GM21526 (cell line): ENCODE measurements at regions not wholly inside any gene's neighbourhood (a gene's known extent, or its start where the extent isn't known, plus 50 kb on each side); places are given as distances from the start of the nearest gene placed in this dataset.
"Not testable (repeated sequence)": the region's sequence is repeated elsewhere in the genome, so short reads cannot be mapped to it uniquely, and the experiment has no call there.

Source experiments
- ATAC-seq: cut with Tn5 transposase; IDR thresholded peaks from one replicate; pipeline ENCODE4 v1.9.1; 2021; ENCODE audit warnings: moderate library complexity; ENCODE audit not compliant: unreplicated experiment, low FRiP score

DNA sequence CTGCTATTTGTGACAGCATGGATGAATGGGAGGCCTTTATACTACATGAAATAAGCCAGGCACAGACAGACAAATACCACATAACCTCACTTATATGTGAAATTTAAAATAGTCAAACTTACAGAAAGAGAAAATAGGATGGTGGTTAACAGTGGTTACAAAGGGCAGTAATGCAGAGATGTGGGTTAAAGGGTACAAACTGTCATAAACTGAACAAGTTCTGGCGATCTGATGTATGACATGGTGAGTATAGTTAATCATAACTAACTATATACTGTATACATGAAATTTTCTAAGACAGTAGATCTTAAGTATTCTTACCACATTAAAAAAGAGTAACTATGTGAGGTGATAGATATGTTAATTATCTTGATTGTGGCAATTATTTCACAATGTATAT is 558.1 kb upstream of the ZNF804A start:
- ATAC-seq, result no peak

DNA sequence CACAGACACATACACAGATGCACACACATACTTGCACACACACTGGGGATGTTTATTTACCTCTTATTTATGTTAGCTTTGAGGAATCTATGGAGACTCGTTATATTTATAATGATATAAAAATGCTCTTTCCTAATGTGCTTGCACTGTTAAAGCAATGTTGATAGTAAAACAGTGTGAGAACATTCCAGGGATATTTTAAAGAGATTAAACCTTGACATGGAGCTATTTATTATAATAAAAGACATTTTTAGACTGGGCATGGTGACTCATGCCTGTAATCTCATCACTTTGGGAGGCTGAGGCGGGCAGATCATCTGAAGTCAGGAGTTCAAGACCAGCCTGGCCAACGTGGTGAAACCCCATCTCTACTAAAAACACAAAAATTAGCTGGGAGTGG is 557.3 kb upstream of the ZNF804A start:
- ATAC-seq, result no peak

DNA sequence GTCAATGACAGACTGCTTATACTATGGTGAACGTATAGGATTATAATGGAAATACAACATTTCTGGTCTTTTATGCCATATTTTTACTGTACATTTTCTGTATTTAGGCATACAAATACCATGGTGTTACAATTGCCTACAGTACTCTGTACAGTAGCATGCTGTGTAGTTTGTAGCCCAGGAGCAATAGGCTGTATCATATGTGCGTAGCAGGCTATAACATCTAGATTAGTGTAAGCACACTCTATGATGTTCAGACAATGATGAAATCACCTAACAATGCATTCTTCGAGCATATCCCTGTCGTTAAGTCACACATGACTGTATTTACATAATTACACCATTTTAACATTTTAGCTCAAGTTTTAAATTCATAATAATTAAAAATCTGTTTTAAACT is 556.6 kb upstream of the ZNF804A start:
- ATAC-seq, result no peak

DNA sequence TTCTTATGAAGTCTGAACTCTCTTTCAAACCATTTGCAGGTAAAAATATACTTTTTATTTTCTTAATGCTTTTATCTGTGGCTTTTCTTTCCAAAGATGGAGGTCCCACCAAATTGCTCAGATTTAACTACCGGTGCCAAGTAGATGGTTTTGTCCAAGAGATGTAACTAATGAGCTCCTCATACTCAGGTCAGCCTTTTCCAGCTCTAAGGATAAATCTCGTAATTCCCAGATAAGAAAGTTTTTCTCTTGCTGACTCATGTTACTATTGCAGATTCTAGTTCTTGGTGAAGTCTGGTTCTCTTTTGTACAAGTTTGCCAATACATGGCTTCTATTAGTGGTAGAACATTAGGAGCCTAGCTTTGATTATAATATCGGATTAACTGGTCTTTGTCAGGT is 550.8 kb upstream of the ZNF804A start:
- ATAC-seq, result no peak

DNA sequence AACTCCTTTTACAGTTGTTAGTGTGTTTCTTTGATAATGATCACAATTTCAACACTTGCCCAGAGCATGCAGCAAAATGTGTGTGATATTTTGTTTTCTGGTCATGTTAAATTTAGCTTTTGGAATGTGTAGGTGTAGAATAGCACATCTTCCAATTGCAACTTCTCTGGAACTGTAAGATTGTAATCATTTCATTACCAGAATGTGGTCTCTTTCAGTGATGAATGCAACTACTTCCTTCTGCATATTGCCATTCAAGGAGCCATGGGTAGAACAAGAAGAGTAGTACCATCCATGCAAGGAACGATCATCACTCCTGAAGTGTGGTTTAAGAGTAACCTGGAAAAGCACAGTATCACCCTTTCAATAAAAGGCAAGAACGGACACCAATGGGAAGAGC is 548.8 kb upstream of the ZNF804A start:
- ATAC-seq, result no peak

DNA sequence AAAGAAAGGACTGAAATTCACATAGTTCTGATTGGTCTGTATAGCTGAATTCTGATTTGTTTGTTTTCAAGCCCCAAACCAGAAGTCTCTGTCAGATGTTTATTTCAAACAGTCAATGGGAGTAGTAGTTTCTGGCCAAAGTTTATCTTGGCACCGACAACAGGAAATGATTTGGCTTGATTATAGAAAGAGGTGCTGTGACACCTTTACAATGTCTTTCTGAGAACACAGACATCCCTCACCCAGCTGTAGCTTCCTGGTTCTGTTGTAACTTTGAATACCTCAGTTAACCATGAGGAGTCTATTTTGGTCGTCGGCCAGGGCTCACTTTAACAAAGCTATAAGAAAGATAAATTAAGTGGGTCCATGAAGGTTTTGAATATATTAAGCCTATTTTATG is 545.0 kb upstream of the ZNF804A start:
- no peak for ATAC-seq

DNA sequence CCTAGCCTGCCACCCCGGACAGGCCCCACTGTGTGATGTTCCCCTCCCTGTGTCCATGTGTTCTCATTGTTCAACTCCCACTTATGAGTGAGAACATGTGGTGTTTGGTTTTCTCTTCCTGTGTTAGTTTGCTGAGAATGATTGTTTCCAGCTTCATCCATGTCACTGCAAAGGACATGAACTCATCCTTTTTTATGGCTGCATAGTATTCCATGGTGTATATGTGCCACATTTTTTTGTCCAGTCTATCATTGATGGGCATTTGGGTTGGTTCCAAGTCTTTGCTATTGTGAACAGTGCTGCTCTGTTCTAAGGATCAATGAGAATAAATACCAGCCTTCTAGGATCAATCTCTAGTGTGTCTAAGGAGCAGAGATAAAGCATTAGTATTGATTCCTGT is 543.9 kb upstream of the ZNF804A start:
- not testable (repeated sequence) for ATAC-seq

DNA sequence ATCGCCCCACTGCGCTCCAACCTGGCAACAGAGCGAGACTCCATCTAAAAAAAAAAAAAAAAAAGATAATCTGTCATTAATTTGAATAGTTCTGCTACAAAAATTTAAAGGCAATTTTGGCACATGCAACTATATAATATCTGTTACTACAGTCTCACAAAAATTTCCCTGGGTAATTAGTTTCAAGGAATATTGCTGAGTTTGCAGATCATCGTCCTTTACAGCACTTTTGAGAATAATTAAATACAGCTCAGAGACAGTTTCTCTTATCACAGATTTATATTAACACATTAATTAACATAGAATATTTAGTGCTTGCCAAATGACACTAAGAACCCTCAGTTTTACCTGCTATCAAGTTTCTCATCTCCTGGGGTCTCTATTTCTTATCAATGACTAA is 540.4 kb upstream of the ZNF804A start:
- ATAC-seq, result no peak

DNA sequence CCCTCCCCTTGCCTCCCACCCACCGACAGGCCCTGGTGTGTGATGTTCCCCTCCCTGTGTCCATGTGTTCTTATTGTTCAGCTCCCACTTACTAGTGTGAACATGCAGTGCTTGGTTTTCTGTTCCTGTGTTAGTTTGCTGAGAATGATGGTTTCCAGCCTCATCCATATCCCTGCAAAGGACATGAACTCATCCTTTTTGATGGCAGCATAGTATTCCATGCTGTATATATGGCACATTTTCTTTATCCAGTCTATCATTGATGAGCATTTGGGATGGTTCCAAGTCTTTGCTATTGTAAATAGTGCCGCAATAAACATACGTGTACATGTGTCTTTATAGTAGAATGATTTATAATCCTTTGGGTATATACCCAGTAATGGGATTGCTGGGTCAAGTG is 538.1 kb upstream of the ZNF804A start:
- ATAC-seq, result not testable (repeated sequence)

DNA sequence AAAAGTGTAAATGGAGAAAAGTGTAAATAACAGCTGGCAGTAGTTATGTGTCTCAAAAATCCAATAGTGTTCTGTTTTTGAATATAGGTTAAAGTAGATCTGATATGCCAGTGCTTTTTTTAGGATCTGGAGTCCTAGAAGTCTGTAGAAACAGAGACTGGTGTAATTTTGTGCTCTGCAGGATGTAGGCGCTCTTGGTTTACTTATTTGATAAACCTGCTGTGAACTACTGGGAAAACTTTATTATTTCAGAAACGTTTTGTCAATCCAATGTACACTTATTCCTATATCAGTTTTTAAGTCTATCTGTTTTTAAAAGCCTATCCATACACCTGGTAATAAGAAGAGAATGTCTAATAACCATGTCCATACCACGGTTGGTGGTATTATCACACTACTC is 530.8 kb upstream of the ZNF804A start:
- ATAC-seq, result no peak

DNA sequence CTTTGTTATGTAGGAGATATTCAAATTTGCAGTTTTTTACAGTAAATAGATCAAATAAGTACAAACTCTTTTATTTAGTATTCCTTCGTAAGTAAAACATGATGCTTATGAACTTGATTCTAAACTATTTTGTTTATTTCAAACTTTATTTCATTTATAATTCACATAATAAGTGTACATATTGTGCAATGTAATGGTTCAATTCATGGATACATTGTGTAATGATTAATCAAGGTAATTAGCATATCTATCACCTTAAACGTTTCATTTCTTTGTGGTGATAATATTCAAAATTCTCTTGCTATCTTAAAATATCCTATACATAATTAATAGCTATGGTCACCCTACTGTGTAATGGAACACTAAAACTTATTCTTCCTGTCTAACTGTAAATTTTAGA is 525.9 kb upstream of the ZNF804A start:
- no peak for ATAC-seq

DNA sequence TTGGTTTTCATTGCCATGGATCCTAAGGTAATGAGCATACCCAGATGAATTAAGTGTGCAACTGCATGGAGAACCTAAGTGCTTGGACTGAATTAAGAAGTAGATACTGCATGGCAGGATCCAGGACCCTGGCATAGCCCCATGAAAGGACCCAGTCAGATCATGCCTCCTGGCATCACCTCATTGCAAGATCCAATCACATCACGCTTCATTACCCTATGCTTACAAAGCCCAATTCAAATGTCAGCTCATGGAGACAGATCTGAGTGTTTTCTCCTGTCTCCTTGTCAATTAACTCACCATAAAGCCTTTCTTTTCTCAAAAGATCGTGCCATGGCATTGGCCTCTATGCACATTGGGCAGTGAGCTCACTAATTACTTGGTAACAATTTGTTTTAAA is 519.8 kb upstream of the ZNF804A start:
- no peak for ATAC-seq

DNA sequence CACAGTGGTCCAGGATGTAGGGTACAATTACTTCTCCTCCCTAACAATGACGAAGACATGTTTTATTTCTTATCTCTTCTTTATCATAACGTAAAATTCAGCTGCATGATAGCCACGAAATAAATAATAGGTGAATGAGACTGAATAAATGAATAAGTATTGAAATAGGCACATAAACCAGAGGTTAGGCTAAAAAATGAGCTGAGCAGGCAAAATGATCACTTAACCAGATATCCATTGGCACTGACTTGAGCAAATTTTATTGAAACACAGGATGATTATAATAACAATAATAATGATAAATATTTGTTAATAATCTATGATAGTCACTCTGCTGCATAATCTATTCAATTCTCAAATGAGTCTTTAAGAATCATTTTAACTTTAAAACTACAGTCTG is 506.9 kb upstream of the ZNF804A start:
- ATAC-seq, result no peak

DNA sequence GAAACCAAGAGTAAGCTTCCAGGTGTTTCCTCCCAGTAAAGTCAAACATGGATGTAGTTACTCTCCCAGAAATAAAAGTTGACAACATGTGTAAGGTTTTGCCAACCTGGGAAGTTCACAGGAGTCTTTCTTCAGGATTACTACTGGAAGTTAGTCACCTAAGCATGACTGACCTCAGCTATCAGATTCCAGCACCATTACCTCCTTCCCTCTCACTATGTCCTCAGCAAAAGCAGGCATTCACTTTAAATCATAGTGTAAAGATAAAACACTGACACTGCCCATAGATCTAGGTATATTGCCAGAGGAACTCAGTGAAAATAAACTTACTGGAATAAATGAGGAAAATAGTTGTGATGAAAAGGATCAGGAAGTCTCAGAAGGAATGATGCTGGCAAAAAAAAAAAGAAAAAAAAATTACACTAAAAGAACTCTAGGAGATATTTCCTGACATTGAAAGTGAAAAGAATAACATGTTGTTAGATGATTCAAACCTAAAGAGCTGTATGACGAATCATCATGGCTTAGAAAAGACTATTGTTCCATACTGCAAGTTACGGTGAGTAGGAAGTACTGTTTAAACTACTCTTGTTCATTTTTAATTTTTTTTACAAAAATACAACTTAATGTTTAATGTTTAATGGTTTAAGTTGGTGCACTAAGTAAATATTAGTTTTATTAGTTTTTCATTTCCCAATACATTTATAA is 484.5 kb upstream of the ZNF804A start:
- no peak for ATAC-seq

DNA sequence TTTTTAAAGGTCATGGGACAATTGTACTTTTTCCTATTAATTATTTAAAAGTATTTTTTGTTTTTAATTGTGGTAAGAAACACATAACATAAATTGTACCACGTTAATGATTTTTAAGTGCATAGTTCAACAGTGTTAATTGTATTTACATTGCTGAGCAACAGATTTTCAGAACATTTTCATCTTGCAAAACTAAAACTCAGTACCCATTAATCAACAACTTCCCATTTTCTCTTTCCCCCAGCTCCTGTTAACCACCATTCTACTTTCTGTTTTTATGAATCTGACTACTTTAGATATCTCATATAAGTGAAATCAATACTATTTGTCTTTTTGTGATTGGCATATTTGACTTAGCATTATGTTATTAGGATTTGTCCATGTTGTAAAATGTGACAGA is 483.9 kb upstream of the ZNF804A start:
- no peak for ATAC-seq

DNA sequence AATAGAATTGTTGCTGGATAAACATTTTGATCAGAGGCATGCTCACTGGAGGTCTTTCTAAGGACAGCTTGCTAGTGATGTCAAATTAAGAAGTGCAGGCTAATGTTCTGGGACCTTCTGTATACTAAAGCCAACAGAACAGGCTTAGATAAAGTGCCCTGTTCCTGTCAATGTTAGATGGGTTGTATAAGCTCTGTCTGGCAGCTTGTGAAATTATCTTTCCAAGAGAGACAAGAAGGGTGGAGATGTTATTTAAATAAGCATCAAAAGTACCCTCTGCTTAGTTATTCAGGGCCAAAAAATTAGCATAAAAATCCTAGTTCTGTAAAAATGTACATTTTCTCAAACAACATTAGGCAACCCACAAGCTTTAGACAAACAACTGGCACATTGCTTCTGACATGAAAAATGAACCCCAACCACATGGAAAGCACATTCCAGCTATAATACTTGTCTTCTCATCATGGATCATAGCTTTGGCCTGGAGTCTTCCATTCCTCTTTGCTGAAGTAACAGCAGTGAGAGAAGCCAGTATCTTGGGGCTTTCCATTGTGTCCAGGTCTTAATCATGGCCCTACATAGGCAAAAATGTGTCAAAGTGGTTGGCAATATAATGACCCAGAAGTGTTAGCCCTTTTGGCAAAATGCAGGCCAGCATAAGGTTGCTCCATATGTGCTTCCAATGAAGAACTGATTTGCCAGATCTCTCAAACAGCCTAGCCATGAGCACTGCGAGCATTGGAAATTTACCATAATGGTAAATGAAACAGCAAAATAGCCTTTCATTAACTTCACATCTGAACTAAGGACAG is 478.1 kb upstream of the ZNF804A start:
- no peak for ATAC-seq

DNA sequence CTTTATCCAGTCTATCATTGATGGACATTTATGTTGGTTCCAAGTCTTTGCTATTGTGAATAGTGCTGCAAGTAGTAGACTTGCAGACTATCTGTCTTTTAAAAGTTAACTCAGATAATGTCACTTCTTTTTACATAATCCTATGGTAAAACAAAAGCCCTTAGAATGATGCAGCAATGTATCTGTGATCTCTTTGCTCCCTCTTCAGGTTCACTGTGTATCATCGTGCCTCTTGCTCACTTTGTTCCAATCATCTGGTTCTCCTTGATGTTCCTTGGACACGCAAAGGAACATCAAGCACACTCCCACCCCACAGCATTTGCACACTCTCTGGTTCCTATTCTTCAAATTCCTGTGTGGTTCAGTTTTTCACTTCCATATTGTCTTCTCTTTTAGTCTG is 472.5 kb upstream of the ZNF804A start:
- no peak for ATAC-seq

DNA sequence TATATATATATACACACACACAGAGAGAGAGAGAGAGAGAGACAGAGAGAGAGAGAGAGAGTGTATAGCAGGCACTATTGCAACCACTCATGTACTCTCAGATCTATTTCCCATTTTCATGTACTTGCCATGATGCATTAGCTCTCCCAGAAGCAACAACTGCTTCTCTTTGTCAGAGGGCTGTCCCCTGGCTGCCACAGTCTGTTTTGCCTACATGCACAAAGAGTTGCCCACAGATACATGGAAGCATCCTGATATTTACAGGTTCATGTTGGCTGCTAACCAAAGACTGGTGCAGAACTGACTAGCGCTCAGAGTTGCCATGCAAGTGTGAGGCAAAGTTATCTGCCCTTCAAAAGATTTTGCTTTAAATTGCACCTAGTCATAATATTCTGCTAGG is 469.3 kb upstream of the ZNF804A start:
- ATAC-seq, result no peak

DNA sequence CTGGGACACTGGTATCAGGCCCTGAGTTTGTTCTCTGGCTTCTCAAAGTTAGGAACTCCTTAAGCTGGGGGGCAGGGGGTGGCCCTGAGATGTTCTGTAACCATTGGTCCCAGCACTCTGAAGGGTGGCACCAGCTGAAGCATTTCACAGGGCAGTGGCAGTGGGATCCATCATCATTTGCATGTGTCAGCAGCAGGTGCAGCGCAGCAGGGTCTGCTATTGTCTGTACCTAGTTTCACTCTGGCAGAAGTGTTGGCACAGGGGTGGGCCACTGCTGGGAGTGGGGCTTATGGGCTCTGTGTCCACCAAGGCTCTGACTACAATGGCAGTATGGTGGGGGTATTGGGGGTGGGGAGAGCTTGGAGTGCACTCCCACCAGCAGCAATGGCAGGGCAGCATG is 460.4 kb upstream of the ZNF804A start:
- ATAC-seq, result no peak

DNA sequence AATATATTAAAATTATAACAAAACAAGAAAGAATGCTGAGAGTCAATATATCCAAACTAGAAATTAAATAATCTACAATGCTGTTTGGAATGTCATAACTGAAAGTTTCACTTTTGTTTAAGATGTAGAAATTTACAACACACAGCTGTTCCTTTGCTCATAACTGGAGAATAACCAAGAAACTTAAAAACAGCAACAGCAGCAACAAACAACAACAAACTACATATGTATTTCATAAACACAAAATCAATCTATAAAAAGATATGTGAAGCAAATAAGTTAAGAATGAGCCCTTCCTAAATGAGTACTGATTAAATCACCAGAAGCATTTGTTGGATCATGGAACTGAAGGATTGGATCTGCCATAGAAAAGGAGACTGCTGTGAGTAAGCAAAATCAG is 456.5 kb upstream of the ZNF804A start:
- ATAC-seq, result no peak

DNA sequence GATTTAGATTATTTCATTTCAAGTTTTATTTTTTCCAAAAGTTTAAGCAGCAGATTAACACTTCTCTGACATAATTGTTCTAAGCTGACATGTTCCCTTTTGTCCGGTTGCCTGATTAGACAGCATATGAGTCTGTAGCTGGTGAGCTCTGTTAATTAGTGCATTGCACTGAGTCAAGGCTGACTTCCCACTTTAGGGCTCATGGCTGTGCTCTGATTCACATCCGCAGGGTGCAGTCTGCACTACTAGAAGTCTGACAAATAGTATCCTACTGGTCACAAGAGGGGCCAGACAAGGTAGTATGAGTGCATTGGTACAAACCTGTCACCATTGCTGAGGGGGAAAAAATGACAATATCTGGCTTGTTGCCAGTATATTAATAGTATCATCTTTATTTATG is 443.9 kb upstream of the ZNF804A start:
- no peak for ATAC-seq

DNA sequence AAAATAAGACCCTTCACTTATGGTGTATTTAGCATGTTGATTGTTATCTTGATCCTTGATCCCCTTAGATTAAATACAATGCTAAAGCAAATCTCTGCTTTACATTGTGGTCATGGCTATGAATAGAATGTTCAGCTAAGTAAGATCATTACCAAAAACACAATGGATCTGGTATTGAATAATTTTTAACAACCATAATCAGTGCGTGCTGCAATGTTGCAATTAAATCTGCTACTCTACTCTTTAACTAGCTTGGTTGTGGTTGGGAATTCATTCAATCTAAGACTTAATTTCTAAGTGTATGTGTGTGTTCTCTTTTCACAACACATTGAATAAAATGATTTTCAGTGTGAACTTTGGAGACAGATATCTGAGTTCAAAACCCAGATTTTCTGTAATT is 442.5 kb upstream of the ZNF804A start:
- ATAC-seq, result no peak
